Kidney epithelial cell (primary cell): ENCODE measurements at regions not wholly inside any gene's neighbourhood (a gene's known extent, or its start where the extent isn't known, plus 50 kb on each side); places are given as distances from the start of the nearest gene placed in this dataset.

ENCODE experiments used
- DNase-seq: peaks from one replicate; pipeline ENCODE4 v3.0.0-alpha.2; 2010; ENCODE audit warnings: low read depth
- H3K27me3 ChIP-seq: 2 replicates; pipeline ENCODE4 v1.6.0; 2011; ENCODE audit warnings: low read length; ENCODE audit not compliant: control insufficient read depth, insufficient read depth
- H3K36me3 ChIP-seq: 2 replicates; pipeline ENCODE4 v1.5.1; 2011; ENCODE audit warnings: low read length; ENCODE audit not compliant: control insufficient read depth, insufficient read depth
- H3K4me3 ChIP-seq: 2 replicates; pipeline ENCODE4 v1.5.1; 2011; ENCODE audit warnings: low read depth, mild to moderate bottlenecking, control low read depth, low read length
- CTCF ChIP-seq: IDR thresholded peaks from 2 replicates; pipeline ENCODE4 v1.5.1; 2011; ENCODE audit warnings: mild to moderate bottlenecking, moderate library complexity, low read length, control low read depth, inconsistent platforms; ENCODE audit not compliant: insufficient read depth, poor library complexity, severe bottlenecking

GRCh38 chr20:60465993-60466686 is 507.9 kb downstream of the CDH26 start:
- Histone ChIP-seq H3K4me3 (no peak overlapping the region), H3K27me3 (no peaks in the 10 kb centered on the region), H3K36me3 (no peaks in the 10 kb centered on the region)
- TF ChIP-seq CTCF, result no peak
- DNase-seq, result no peak

- TF ChIP-seq CTCF, result no peak
- H3K27me3 ChIP-seq, result no peaks in the 10 kb centered on the region
- no peak overlapping the region for H3K4me3 ChIP-seq
- H3K36me3 ChIP-seq, result no peaks in the 10 kb centered on the region
- no peak for DNase-seq
Measured at GRCh38 chr20:60466687-60467022, 508.4 kb downstream of the CDH26 start.

GRCh38 chr20:60467078-60467477 is 508.9 kb downstream of the CDH26 start:
- no peaks in the 10 kb centered on the region for H3K36me3 ChIP-seq
- H3K27me3 ChIP-seq, result no peaks in the 10 kb centered on the region
- no peak overlapping the region for H3K4me3 ChIP-seq
- DNase-seq, result no peak
- no peak for TF ChIP-seq CTCF

GRCh38 chr20:60467771-60468170 is 509.5 kb downstream of the CDH26 start:
- no peak for DNase-seq
- Histone ChIP-seq H3K36me3 (no peaks in the 10 kb centered on the region), H3K27me3 (no peaks in the 10 kb centered on the region), H3K4me3 (no peak overlapping the region)
- no peak for TF ChIP-seq CTCF

- Histone ChIP-seq H3K4me3 (no peak overlapping the region), H3K27me3 (no peaks in the 10 kb centered on the region), H3K36me3 (no peaks in the 10 kb centered on the region)
- no peak for TF ChIP-seq CTCF
- DNase-seq, result no peak
Measured at GRCh38 chr20:60469829-60470228, 511.6 kb downstream of the CDH26 start.

GRCh38 chr20:60470366-60470765 is 512.1 kb downstream of the CDH26 start:
- no peak overlapping the region for H3K4me3 ChIP-seq
- no peaks in the 10 kb centered on the region for H3K36me3 ChIP-seq
- DNase-seq, result no peak
- H3K27me3 ChIP-seq, result no peaks in the 10 kb centered on the region
- TF ChIP-seq CTCF, result no peak
